GM18498 (cell line): ENCODE measurements at regions not wholly inside any gene's neighbourhood (a gene's known extent, or its start where the extent isn't known, plus 50 kb on each side); places are given as distances from the start of the nearest gene placed in this dataset.
"Not testable (repeated sequence)": the region's sequence is repeated elsewhere in the genome, so short reads cannot be mapped to it uniquely, and the experiment has no call there.

Experiments used
- ATAC-seq: cut with Tn5 transposase; IDR thresholded peaks from one replicate; pipeline ENCODE4 v1.9.1; 2021; ENCODE audit warnings: mild to moderate bottlenecking, moderate library complexity; ENCODE audit not compliant: unreplicated experiment

GRCh38 chr10:121316432-121316831, 281.8 kb downstream of the FGFR2 start:
- no peak for ATAC-seq

- ATAC-seq, result no peak
Observed at GRCh38 chr10:121317374-121317773, 280.9 kb downstream of the FGFR2 start.

GRCh38 chr10:121322046-121322445, 276.2 kb downstream of the FGFR2 start:
- no peak for ATAC-seq

GRCh38 chr10:121322776-121323175, 275.5 kb downstream of the FGFR2 start:
- no peak for ATAC-seq

- ATAC-seq, result no peak
Observed at GRCh38 chr10:121323443-121323842, 274.8 kb downstream of the FGFR2 start.

GRCh38 chr10:121324678-121325213, 273.5 kb downstream of the FGFR2 start:
- no peak for ATAC-seq

GRCh38 chr10:121325490-121326231, 272.6 kb downstream of the FGFR2 start:
- no peak for ATAC-seq

GRCh38 chr10:121326905-121327304, 271.3 kb downstream of the FGFR2 start:
- ATAC-seq, result no peak

- no peak for ATAC-seq
Observed at GRCh38 chr10:121327727-121328126, 270.5 kb downstream of the FGFR2 start.

GRCh38 chr10:121329631-121330030, 268.6 kb downstream of the FGFR2 start:
- not testable (repeated sequence) for ATAC-seq

- ATAC-seq, result no peak
Observed at GRCh38 chr10:121330563-121330962, 267.7 kb downstream of the FGFR2 start.

- no peak for ATAC-seq
Observed at GRCh38 chr10:121332353-121332752, 265.9 kb downstream of the FGFR2 start.

GRCh38 chr10:121332829-121333765, 265.1 kb downstream of the FGFR2 start:
- ATAC-seq, result no peak

GRCh38 chr10:121335386-121335925, 262.8 kb downstream of the FGFR2 start:
- no peak for ATAC-seq

GRCh38 chr10:121337427-121337826, 260.8 kb downstream of the FGFR2 start:
- ATAC-seq, result no peak

- no peak for ATAC-seq
Observed at GRCh38 chr10:121338206-121338980, 259.9 kb downstream of the FGFR2 start.

- ATAC-seq, result no peak
Observed at GRCh38 chr10:121339114-121339513, 259.1 kb downstream of the FGFR2 start.

- ATAC-seq, result no peak
Observed at GRCh38 chr10:121340271-121340831, 257.9 kb downstream of the FGFR2 start.

- ATAC-seq, result no peak
Observed at GRCh38 chr10:121351540-121351939, 246.7 kb downstream of the FGFR2 start.

GRCh38 chr10:121352231-121352855, 245.9 kb downstream of the FGFR2 start:
- ATAC-seq, result no peak
